ENCODE measurements at regions not wholly inside any gene's neighbourhood (a gene's known extent, or its start where the extent isn't known, plus 50 kb on each side); places are given as distances from the start of the nearest gene placed in this dataset.
A peak's percentile ranks its signal among the peaks of the same experiment; 100 is the strongest.

- no peak overlapping the region for H3K4ac ChIP-seq (ENCODE audit: low read depth in 1 of 2, low read length in 2 of 2)
- no peak overlapping the region for H3K18ac ChIP-seq (ENCODE audit: low read depth in 1 of 2, low read length in 2 of 2)
- no peak overlapping the region for H3K23ac ChIP-seq (ENCODE audit: low read length in 2 of 2)
- H2AFZ ChIP-seq (ENCODE audit: low read depth, low read length): no peak overlapping the region
- no peak overlapping the region for H3K27ac ChIP-seq (ENCODE audit: low read length, poor library complexity, severe bottlenecking)
- H3K36me3 ChIP-seq (ENCODE audit: control insufficient read depth in 1 of 2, insufficient read depth in 2 of 2, low read depth in 1 of 2, low read length in 2 of 2): peaks cover 0 to 28% of the 10 kb centered on the region in 2 experiments
- no peaks in the 10 kb centered on the region for H3K27me3 ChIP-seq (ENCODE audit: control insufficient read depth in 1 of 2, insufficient read depth in 1 of 2, low read length in 2 of 2)
- no peak overlapping the region for H3K4me3 ChIP-seq (ENCODE audit: insufficient read depth in 1 of 2, low read depth in 1 of 2, low read length in 2 of 2)
- no peak overlapping the region for H2BK120ac ChIP-seq (ENCODE audit: low read depth, low read length)
- H3K9me3 ChIP-seq (ENCODE audit: control insufficient read depth, low read length): peaks cover 5% of the 10 kb centered on the region
- H3K4me1 ChIP-seq (ENCODE audit: control insufficient read depth, insufficient read depth, low read depth, low read length): no peaks in the 10 kb centered on the region
- H4K8ac ChIP-seq (ENCODE audit: low read length): no peak overlapping the region
- 91% methylated on average over 6 of the region's 6 CpGs for WGBS
- H3K79me1 ChIP-seq (replicated peaks; ENCODE audit: low read length, poor library complexity, severe bottlenecking): no peaks in the 10 kb centered on the region
- H3K14ac ChIP-seq (ENCODE audit: low read length in 2 of 2): no peak overlapping the region
- no peak overlapping the region for H3K4me2 ChIP-seq (ENCODE audit: low read length, poor library complexity, severe bottlenecking)
- no peak overlapping the region for H4K91ac ChIP-seq (ENCODE audit: low read length)
- no peak for DNase-seq
- no peak overlapping the region for H2AK5ac ChIP-seq (ENCODE audit: low read length, severe bottlenecking)
- no peak overlapping the region for H2BK5ac ChIP-seq (ENCODE audit: low read depth, low read length, poor library complexity, severe bottlenecking)
- H2BK15ac ChIP-seq (ENCODE audit: low read depth, poor library complexity, severe bottlenecking): no peak overlapping the region
- H3K9ac ChIP-seq (ENCODE audit: low read length): no peak overlapping the region
- no peak overlapping the region for H2BK12ac ChIP-seq (ENCODE audit: low read length in 2 of 2)
These were observed 395.7 kb downstream of the TRIML1 start for GRCh38 chr4:188534917-188535316.

- H3K14ac ChIP-seq (ENCODE audit: low read length in 2 of 2): no peak overlapping the region
- no peak overlapping the region for H2BK12ac ChIP-seq (ENCODE audit: low read length in 2 of 2)
- H2BK5ac ChIP-seq (ENCODE audit: low read depth, low read length, poor library complexity, severe bottlenecking): no peak overlapping the region
- 92% methylated on average over 9 of the region's 10 CpGs for WGBS
- H3K18ac ChIP-seq (ENCODE audit: low read depth in 1 of 2, low read length in 2 of 2): no peak overlapping the region
- H4K91ac ChIP-seq (ENCODE audit: low read length): no peak overlapping the region
- DNase-seq: no peak
- H2AFZ ChIP-seq (ENCODE audit: low read depth, low read length): no peak overlapping the region
- no peak overlapping the region for H3K27ac ChIP-seq (ENCODE audit: low read length, poor library complexity, severe bottlenecking)
- H3K4me1 ChIP-seq (ENCODE audit: control insufficient read depth, insufficient read depth, low read depth, low read length): no peaks in the 10 kb centered on the region
- H3K4me3 ChIP-seq (ENCODE audit: insufficient read depth in 1 of 2, low read depth in 1 of 2, low read length in 2 of 2): no peak overlapping the region
- H2AK5ac ChIP-seq (ENCODE audit: low read length, severe bottlenecking): no peak overlapping the region
- H3K4ac ChIP-seq (ENCODE audit: low read depth in 1 of 2, low read length in 2 of 2): no peak overlapping the region
- peaks cover 5% of the 10 kb centered on the region for H3K9me3 ChIP-seq (ENCODE audit: control insufficient read depth, low read length)
- H3K36me3 ChIP-seq (ENCODE audit: control insufficient read depth in 1 of 2, insufficient read depth in 2 of 2, low read depth in 1 of 2, low read length in 2 of 2): peaks cover 0 to 23% of the 10 kb centered on the region in 2 experiments
- no peak overlapping the region for H3K23ac ChIP-seq (ENCODE audit: low read length in 2 of 2)
- no peaks in the 10 kb centered on the region for H3K79me1 ChIP-seq (replicated peaks; ENCODE audit: low read length, poor library complexity, severe bottlenecking)
- no peak overlapping the region for H3K9ac ChIP-seq (ENCODE audit: low read length)
- no peaks in the 10 kb centered on the region for H3K27me3 ChIP-seq (ENCODE audit: control insufficient read depth in 1 of 2, insufficient read depth in 1 of 2, low read length in 2 of 2)
- H2BK120ac ChIP-seq (ENCODE audit: low read depth, low read length): no peak overlapping the region
- no peak overlapping the region for H4K8ac ChIP-seq (ENCODE audit: low read length)
- no peak overlapping the region for H3K4me2 ChIP-seq (ENCODE audit: low read length, poor library complexity, severe bottlenecking)
- H2BK15ac ChIP-seq (ENCODE audit: low read depth, poor library complexity, severe bottlenecking): no peak overlapping the region
These were observed 397.6 kb downstream of the TRIML1 start for GRCh38 chr4:188536826-188537225.

DNA sequence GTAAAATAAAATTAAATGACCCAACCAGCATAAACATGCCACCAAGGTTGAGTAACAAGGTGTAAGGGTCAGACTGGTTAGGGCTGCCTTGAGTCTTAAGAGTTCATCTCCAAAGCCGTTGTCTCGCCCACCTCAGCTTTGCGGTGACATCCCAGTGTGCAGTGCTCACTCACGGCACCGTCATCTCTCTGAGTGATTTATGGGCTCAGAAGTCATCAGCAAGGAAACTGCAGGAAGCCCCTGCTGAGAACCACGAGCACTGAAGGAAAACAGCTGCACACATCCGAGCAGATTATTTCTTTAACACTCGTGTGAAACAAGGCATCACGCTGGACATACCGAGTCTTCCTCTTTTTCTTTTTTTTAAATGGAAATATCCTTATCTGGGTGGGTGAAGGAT, 411.1 kb downstream of the TRIML1 start:
- no peak overlapping the region for H2AFZ ChIP-seq (ENCODE audit: low read depth, low read length)
- WGBS: 44% methylated on average over 7 of the region's 10 CpGs
- H3K27ac ChIP-seq (ENCODE audit: low read length, poor library complexity, severe bottlenecking): no peak overlapping the region

DNA sequence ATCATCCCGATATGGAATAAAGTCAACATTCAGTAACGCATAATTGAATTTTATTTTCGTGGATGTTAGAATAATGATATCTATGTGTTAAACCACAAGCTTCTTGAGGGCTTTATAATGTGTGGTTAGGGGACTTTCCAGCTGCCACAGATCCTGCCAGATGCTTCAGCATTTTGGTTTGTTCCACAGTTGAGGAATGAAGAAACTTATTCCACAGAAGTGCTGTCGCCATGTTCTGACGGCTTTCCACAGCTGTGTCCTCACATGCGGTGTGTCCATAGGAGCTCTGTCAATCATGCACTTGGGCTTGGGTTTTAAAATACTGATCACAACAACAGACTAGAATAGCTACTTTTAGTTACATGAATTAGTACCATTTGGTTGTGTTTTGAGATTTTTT, 411.9 kb downstream of the TRIML1 start:
- 76% methylated on average over 6 of the region's 6 CpGs for WGBS
- H3K36me3 ChIP-seq (ENCODE audit: control insufficient read depth in 1 of 2, insufficient read depth in 2 of 2, low read depth in 1 of 2, low read length in 2 of 2): peaks cover 0 to 12% of the 10 kb centered on the region in 2 experiments
- H3K9ac ChIP-seq (ENCODE audit: low read length): no peak overlapping the region
- no peak overlapping the region for H3K18ac ChIP-seq (ENCODE audit: low read depth in 1 of 2, low read length in 2 of 2)
- H3K4me2 ChIP-seq (ENCODE audit: low read length, poor library complexity, severe bottlenecking): no peak overlapping the region
- no peak overlapping the region for H3K4me3 ChIP-seq (ENCODE audit: insufficient read depth in 1 of 2, low read depth in 1 of 2, low read length in 2 of 2)
- no peaks in the 10 kb centered on the region for H3K27me3 ChIP-seq (ENCODE audit: control insufficient read depth in 1 of 2, insufficient read depth in 1 of 2, low read length in 2 of 2)
- no peak overlapping the region for H4K8ac ChIP-seq (ENCODE audit: low read length)
- no peaks in the 10 kb centered on the region for H3K79me1 ChIP-seq (replicated peaks; ENCODE audit: low read length, poor library complexity, severe bottlenecking)
- H3K4ac ChIP-seq (ENCODE audit: low read depth in 1 of 2, low read length in 2 of 2): no peak overlapping the region
- H3K9me3 ChIP-seq (ENCODE audit: control insufficient read depth, low read length): no peaks in the 10 kb centered on the region
- H4K91ac ChIP-seq (ENCODE audit: low read length): no peak overlapping the region
- no peak overlapping the region for H2BK120ac ChIP-seq (ENCODE audit: low read depth, low read length)
- H3K4me1 ChIP-seq (ENCODE audit: control insufficient read depth, insufficient read depth, low read depth, low read length): peaks cover 2% of the 10 kb centered on the region
- H2AFZ ChIP-seq (ENCODE audit: low read depth, low read length): no peak overlapping the region
- no peak overlapping the region for H2BK15ac ChIP-seq (ENCODE audit: low read depth, poor library complexity, severe bottlenecking)
- peak overlapping the region; percentile 2 for H3K27ac ChIP-seq (ENCODE audit: low read length, poor library complexity, severe bottlenecking)
- H2BK12ac ChIP-seq (ENCODE audit: low read length in 2 of 2): no peak overlapping the region
- no peak overlapping the region for H3K23ac ChIP-seq (ENCODE audit: low read length in 2 of 2)
- peak; percentile 1 for DNase-seq
- no peak overlapping the region for H2AK5ac ChIP-seq (ENCODE audit: low read length, severe bottlenecking)
- no peak overlapping the region for H3K14ac ChIP-seq (ENCODE audit: low read length in 2 of 2)
- H2BK5ac ChIP-seq (ENCODE audit: low read depth, low read length, poor library complexity, severe bottlenecking): no peak overlapping the region

More for the DNA sequence above, 411.1 kb downstream of the TRIML1 start:
- Histone ChIP-seq H3K14ac (ENCODE audit: low read length in 2 of 2) (no peak overlapping the region), H3K9ac (ENCODE audit: low read length) (no peak overlapping the region), H3K9me3 (ENCODE audit: control insufficient read depth, low read length) (no peaks in the 10 kb centered on the region), H2AK5ac (ENCODE audit: low read length, severe bottlenecking) (no peak overlapping the region), H3K79me1 (replicated peaks; ENCODE audit: low read length, poor library complexity, severe bottlenecking) (no peaks in the 10 kb centered on the region), H3K18ac (ENCODE audit: low read depth in 1 of 2, low read length in 2 of 2) (no peak overlapping the region), H2BK15ac (ENCODE audit: low read depth, poor library complexity, severe bottlenecking) (no peak overlapping the region), H3K4ac (ENCODE audit: low read depth in 1 of 2, low read length in 2 of 2) (no peak overlapping the region), H4K91ac (ENCODE audit: low read length) (no peak overlapping the region), H3K4me1 (ENCODE audit: control insufficient read depth, insufficient read depth, low read depth, low read length) (peaks cover 2% of the 10 kb centered on the region), H3K4me2 (ENCODE audit: low read length, poor library complexity, severe bottlenecking) (peak overlapping the region; percentile 61), H4K8ac (ENCODE audit: low read length) (no peak overlapping the region), H2BK120ac (ENCODE audit: low read depth, low read length) (no peak overlapping the region), H3K23ac (ENCODE audit: low read length in 2 of 2) (no peak overlapping the region), H2BK12ac (ENCODE audit: low read length in 2 of 2) (no peak overlapping the region), H3K27me3 (ENCODE audit: control insufficient read depth in 1 of 2, insufficient read depth in 1 of 2, low read length in 2 of 2) (no peaks in the 10 kb centered on the region), H3K4me3 (ENCODE audit: insufficient read depth in 1 of 2, low read depth in 1 of 2, low read length in 2 of 2) (no peak overlapping the region), H2BK5ac (ENCODE audit: low read depth, low read length, poor library complexity, severe bottlenecking) (no peak overlapping the region), H3K36me3 (ENCODE audit: control insufficient read depth in 1 of 2, insufficient read depth in 2 of 2, low read depth in 1 of 2, low read length in 2 of 2) (peaks cover 0 to 17% of the 10 kb centered on the region in 2 experiments)
- DNase-seq: peak; percentile 6
